K562 (cell line): ENCODE measurements at regions not wholly inside any gene's neighbourhood (a gene's known extent, or its start where the extent isn't known, plus 50 kb on each side); places are given as distances from the start of the nearest gene placed in this dataset.

Source experiments
- CBFA2T3 ChIP-seq: fragments of 450-650 bp; IDR thresholded peaks from 2 replicates; pipeline ENCODE4 v1.6.1; 2017
- CTCF ChIP-seq, 3 experiments: IDR thresholded peaks in 2 of 3; conservative IDR thresholded peaks in 1 of 3; 2 replicates each; pipeline ENCODE4 v1.5.1; 2011 to 2012; ENCODE audit warnings: low read length in 3 of 3, mild to moderate bottlenecking in 3 of 3, control low read depth in 2 of 3, improper control_type of control experiment in 1 of 3, inconsistent platforms in 1 of 3, low read depth in 1 of 3, mixed read lengths in 1 of 3, moderate library complexity in 1 of 3; ENCODE audit not compliant: insufficient read depth in 2 of 3
- ELK3 ChIP-seq: fragments of 450-650 bp; formaldehyde crosslinking; IDR thresholded peaks from 2 replicates; pipeline ENCODE4 v1.4.0; 2020; ENCODE audit warnings: mild to moderate bottlenecking
- ETS1 ChIP-seq: conservative IDR thresholded peaks from 2 replicates; pipeline ENCODE4 v1.6.1; 2011; ENCODE audit warnings: low read depth, mild to moderate bottlenecking, low read length; ENCODE audit not compliant: control insufficient read depth
- NFIX ChIP-seq: fragments of 250-450 bp; sonication (Bioruptor Pico); IDR thresholded peaks from 2 replicates; pipeline ENCODE4 v1.4.0; 2020; ENCODE audit warnings: low read depth, mild to moderate bottlenecking, moderate library complexity
- POLR2A ChIP-seq: fragments of 450-650 bp; conservative IDR thresholded peaks from 2 replicates; pipeline ENCODE4 v1.6.1; 2016
- POLR2AphosphoS5 ChIP-seq: IDR thresholded peaks from 2 replicates; pipeline ENCODE4 v1.6.1; 2011; ENCODE audit warnings: mild to moderate bottlenecking, low read depth, low read length, moderate library complexity; ENCODE audit not compliant: control insufficient read depth, insufficient read depth
- SAFB ChIP-seq: fragments of 200-400 bp; formaldehyde crosslinking; IDR thresholded peaks from 2 replicates; pipeline ENCODE4 v1.6.1; 2017; ENCODE audit warnings: low read depth, low read length, borderline replicate concordance
- SP1 ChIP-seq: sonication (generic); formaldehyde crosslinking; IDR thresholded peaks from 2 replicates; pipeline ENCODE4 v1.8.1; 2022; ENCODE audit warnings: mild to moderate bottlenecking, missing genetic modification reagents
- SREBF2 ChIP-seq: sonication (generic); formaldehyde crosslinking; IDR thresholded peaks from 2 replicates; pipeline ENCODE4 v1.4.0; 2020; ENCODE audit warnings: mild to moderate bottlenecking, missing genetic modification reagents
- ZNF184 ChIP-seq: sonication (generic); formaldehyde crosslinking; IDR thresholded peaks from 2 replicates; pipeline ENCODE4 v1.5.0; 2020; ENCODE audit warnings: missing genetic modification reagents
- ZNF24 ChIP-seq: fragments of 450-650 bp; IDR thresholded peaks from 2 replicates; pipeline ENCODE4 v1.6.1; 2016
- ZNF280A ChIP-seq: fragments of 450-650 bp; IDR thresholded peaks from 2 replicates; pipeline ENCODE4 v1.6.1; 2018; ENCODE audit warnings: mild to moderate bottlenecking, low read depth; ENCODE audit not compliant: partially characterized antibody
- ZNF561 ChIP-seq: fragments of 450-650 bp; formaldehyde crosslinking; conservative IDR thresholded peaks from 2 replicates; pipeline ENCODE4 v1.4.0; 2020; ENCODE audit warnings: mild to moderate bottlenecking, moderate library complexity

GRCh38 chr7:46855851-46856250 lies 726.1 kb downstream of the TNS3 start:
- no peak for TF ChIP-seq NFIX
- TF ChIP-seq SREBF2 (CRISPR knock-in tag) = no peak
- no peak for TF ChIP-seq ZNF24
- TF ChIP-seq ZNF561 = no peak
- TF ChIP-seq ZNF280A = no peak
- no peak for TF ChIP-seq ETS1
- TF ChIP-seq CTCF (IDR thresholded peaks at IDR 0.05 in 2 of 3, conservative IDR thresholded peaks at IDR 0.05 in 1 of 3; ENCODE audit: insufficient read depth in 2 of 3, low read depth in 1 of 3, low read length in 3 of 3) = no peak
- no peak for TF ChIP-seq ZNF184 (CRISPR knock-in tag)
- no peak for TF ChIP-seq SP1 (CRISPR knock-in tag)
- no peak for TF ChIP-seq POLR2AphosphoS5
- no peak for TF ChIP-seq ELK3
- TF ChIP-seq CBFA2T3 = no peak
- TF ChIP-seq SAFB = no peak
- no peak for TF ChIP-seq POLR2A
